ENCODE measurements at regions not wholly inside any gene's neighbourhood (a gene's known extent, or its start where the extent isn't known, plus 50 kb on each side); places are given as distances from the start of the nearest gene placed in this dataset.

GRCh38 chr12:60335745-60336144 lies 739.9 kb downstream of the SLC16A7 start:
- DNase-seq (ENCODE audit: low read depth, low spot score), result no peak

GRCh38 chr12:60337839-60338549 lies 742.2 kb downstream of the SLC16A7 start:
- DNase-seq (ENCODE audit: low read depth, low spot score), result no peak

GRCh38 chr12:60345442-60345841 lies 749.6 kb downstream of the SLC16A7 start:
- no peak for DNase-seq (ENCODE audit: low read depth, low spot score)

- DNase-seq (ENCODE audit: low read depth, low spot score), result no peak
Observed at GRCh38 chr12:60349232-60349978, 753.6 kb downstream of the SLC16A7 start.

GRCh38 chr12:60387356-60387755 lies 791.5 kb downstream of the SLC16A7 start:
- no peak for DNase-seq (ENCODE audit: low read depth, low spot score)

GRCh38 chr12:60391051-60391450 lies 795.2 kb downstream of the SLC16A7 start:
- DNase-seq (ENCODE audit: low read depth, low spot score), result no peak

GRCh38 chr12:60391791-60392190 lies 796.0 kb downstream of the SLC16A7 start:
- DNase-seq (ENCODE audit: low read depth, low spot score), result no peak

- DNase-seq (ENCODE audit: low read depth, low spot score), result no peak
Observed at GRCh38 chr12:60393093-60393492, 797.3 kb downstream of the SLC16A7 start.

GRCh38 chr12:60394665-60395064 lies 798.8 kb downstream of the SLC16A7 start:
- no peak for DNase-seq (ENCODE audit: low read depth, low spot score)

GRCh38 chr12:60398547-60398946 lies 802.7 kb downstream of the SLC16A7 start:
- DNase-seq (ENCODE audit: low read depth, low spot score), result no peak

- DNase-seq (ENCODE audit: low read depth, low spot score), result no peak
Observed at GRCh38 chr12:60399064-60399463, 803.2 kb downstream of the SLC16A7 start.

- DNase-seq (ENCODE audit: low read depth, low spot score), result no peak
Observed at GRCh38 chr12:60402996-60403395, 807.2 kb downstream of the SLC16A7 start.

GRCh38 chr12:60415351-60415750 lies 819.5 kb downstream of the SLC16A7 start:
- peak; percentile 26 for DNase-seq (ENCODE audit: low read depth, low spot score)

GRCh38 chr12:60419986-60420385 lies 824.2 kb downstream of the SLC16A7 start:
- DNase-seq (ENCODE audit: low read depth, low spot score), result no peak

GRCh38 chr12:60421741-60422140 lies 825.9 kb downstream of the SLC16A7 start:
- DNase-seq (ENCODE audit: low read depth, low spot score), result no peak

- no peak for DNase-seq (ENCODE audit: low read depth, low spot score)
Observed at GRCh38 chr12:60437297-60437696, 841.5 kb downstream of the SLC16A7 start.

- no peak for DNase-seq (ENCODE audit: low read depth, low spot score)
Observed at GRCh38 chr12:60441577-60441976, 845.7 kb downstream of the SLC16A7 start.

GRCh38 chr12:60451457-60451856 lies 855.6 kb downstream of the SLC16A7 start:
- no peak for DNase-seq (ENCODE audit: low read depth, low spot score)

- DNase-seq (ENCODE audit: low read depth, low spot score), result no peak
Observed at GRCh38 chr12:60465060-60465459, 869.2 kb downstream of the SLC16A7 start.

GRCh38 chr12:60468546-60468945 lies 872.7 kb downstream of the SLC16A7 start:
- no peak for DNase-seq (ENCODE audit: low read depth, low spot score)

GRCh38 chr12:60475825-60476224 lies 880.0 kb downstream of the SLC16A7 start:
- DNase-seq (ENCODE audit: low read depth, low spot score), result no peak

- no peak for DNase-seq (ENCODE audit: low read depth, low spot score)
Observed at GRCh38 chr12:60487284-60487683, 891.5 kb downstream of the SLC16A7 start.

- DNase-seq (ENCODE audit: low read depth, low spot score), result no peak
Observed at GRCh38 chr12:60489071-60489470, 893.2 kb downstream of the SLC16A7 start.
